ENCODE measurements at regions not wholly inside any gene's neighbourhood (a gene's known extent, or its start where the extent isn't known, plus 50 kb on each side); places are given as distances from the start of the nearest gene placed in this dataset.

- Mint-ChIP-seq H3K9me3 (no peaks in the 10 kb centered on the region), H3K27ac (no peak overlapping the region), H3K27me3 (ENCODE audit: low read depth in 2 of 2) (no peaks in the 10 kb centered on the region), H3K36me3 (no peaks in the 10 kb centered on the region), H3K4me1 (no peaks in the 10 kb centered on the region), H3K4me3 (no peak overlapping the region)
- no peak overlapping the region for H3K4me3 ChIP-seq (ENCODE audit: low read length)
- TF ChIP-seq CTCF (IDR thresholded peaks at IDR 0.05) = no peak
- H3K36me3 ChIP-seq (ENCODE audit: control insufficient read depth, insufficient read depth, low read length) = no peaks in the 10 kb centered on the region
- H3K27me3 ChIP-seq (ENCODE audit: control insufficient read depth, insufficient read depth, low read length) = no peaks in the 10 kb centered on the region
- intact Hi-C loops (cut with micrococcal nuclease) = no loop called here
- H3K27ac ChIP-seq (ENCODE audit: low read length) = no peak overlapping the region
- no peaks in the 10 kb centered on the region for H3K9me3 ChIP-seq (ENCODE audit: control insufficient read depth, insufficient read depth, low read length)
- WGBS (ENCODE audit: insufficient coverage) = 79% methylated on average over 2 of the region's 2 CpGs
- no peak for DNase-seq
- no peaks in the 10 kb centered on the region for H3K4me1 ChIP-seq (ENCODE audit: control insufficient read depth, insufficient read depth, low read length)
- no peak for ATAC-seq
These were observed 600.6 kb downstream of the ANKRD50 start for GRCh38 chr4:124111922-124112321.

DNA sequence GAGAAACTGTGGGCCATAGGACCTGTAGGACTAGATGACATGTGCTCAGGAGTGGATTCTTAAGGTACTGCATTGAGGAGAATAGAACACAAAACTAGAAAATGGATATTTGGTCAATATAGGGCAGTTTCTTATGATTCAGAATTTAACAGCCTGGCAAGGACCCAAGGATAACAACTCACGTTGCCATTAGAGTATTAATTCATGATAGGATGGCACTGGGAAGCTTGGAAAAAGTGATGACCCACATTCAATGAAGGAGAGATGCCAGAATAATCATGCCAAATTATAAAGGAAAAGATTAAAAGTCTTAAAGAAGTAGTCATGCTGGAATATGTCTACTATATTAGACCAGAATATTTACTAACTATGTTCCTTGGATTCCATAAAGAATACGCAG is 594.5 kb downstream of the ANKRD50 start:
- intact Hi-C loops (cut with micrococcal nuclease) = no loop called here

DNA sequence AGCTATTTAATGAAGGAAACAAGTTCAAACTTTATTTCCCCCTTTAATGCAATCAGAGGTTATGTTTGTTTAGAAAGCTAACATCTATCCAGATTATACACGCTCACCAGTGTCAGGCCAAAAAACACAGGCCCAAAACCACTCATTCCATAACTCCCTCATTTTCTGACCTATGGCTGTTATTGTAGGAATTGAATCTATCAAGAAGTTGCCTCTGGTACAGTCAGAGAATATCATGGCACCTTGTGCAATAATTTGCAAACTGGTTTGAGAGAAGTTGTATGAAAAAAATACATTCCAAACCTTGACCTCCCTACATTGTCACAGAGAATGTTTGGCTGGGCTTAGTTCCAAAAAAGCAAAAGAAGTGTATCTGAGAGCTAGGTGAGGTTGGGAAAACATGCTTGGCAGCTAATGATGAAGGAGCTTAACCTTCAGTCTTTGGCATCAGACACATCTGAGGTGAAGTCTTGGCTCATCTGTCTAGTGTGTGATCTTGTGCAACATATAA is 591.0 kb downstream of the ANKRD50 start:
- WGBS (ENCODE audit: insufficient coverage) = no CpG with 5 or more reads among the region's 1 CpG
- Histone ChIP-seq H3K9me3 (ENCODE audit: control insufficient read depth, insufficient read depth, low read length) (no peaks in the 10 kb centered on the region), H3K4me3 (ENCODE audit: low read length) (no peak overlapping the region), H3K27me3 (ENCODE audit: control insufficient read depth, insufficient read depth, low read length) (no peaks in the 10 kb centered on the region), H3K4me1 (ENCODE audit: control insufficient read depth, insufficient read depth, low read length) (no peaks in the 10 kb centered on the region), H3K27ac (ENCODE audit: low read length) (no peak overlapping the region), H3K36me3 (ENCODE audit: control insufficient read depth, insufficient read depth, low read length) (no peaks in the 10 kb centered on the region)
- H3K27ac Mint-ChIP-seq = no peak overlapping the region
- no peaks in the 10 kb centered on the region for H3K4me1 Mint-ChIP-seq
- peaks cover 0 to 5% of the 10 kb centered on the region in 2 donors for H3K9me3 Mint-ChIP-seq
- DNase-seq (no peak), ATAC-seq (no peak)
- no peaks in the 10 kb centered on the region for H3K27me3 Mint-ChIP-seq (ENCODE audit: low read depth in 2 of 2)
- intact Hi-C loops (cut with micrococcal nuclease) = no loop called here
- H3K36me3 Mint-ChIP-seq = no peaks in the 10 kb centered on the region
- no peak overlapping the region for H3K4me3 Mint-ChIP-seq
- TF ChIP-seq CTCF (IDR thresholded peaks at IDR 0.05) = no peak

More for the DNA sequence above, 594.5 kb downstream of the ANKRD50 start:
- DNase-seq (no peak), ATAC-seq (no peak)
- H3K36me3 Mint-ChIP-seq = no peaks in the 10 kb centered on the region
- H3K9me3 Mint-ChIP-seq = no peaks in the 10 kb centered on the region
- H3K9me3 ChIP-seq (ENCODE audit: control insufficient read depth, insufficient read depth, low read length) = no peaks in the 10 kb centered on the region
- no peaks in the 10 kb centered on the region for H3K27me3 Mint-ChIP-seq (ENCODE audit: low read depth in 2 of 2)
- no peak overlapping the region for H3K4me3 ChIP-seq (ENCODE audit: low read length)
- TF ChIP-seq CTCF (IDR thresholded peaks at IDR 0.05) = no peak
- no peak overlapping the region for H3K4me3 Mint-ChIP-seq
- no peaks in the 10 kb centered on the region for H3K4me1 Mint-ChIP-seq
- H3K27me3 ChIP-seq (ENCODE audit: control insufficient read depth, insufficient read depth, low read length) = no peaks in the 10 kb centered on the region
- 96% methylated on average over 2 of the region's 2 CpGs for WGBS (ENCODE audit: insufficient coverage)
- no peaks in the 10 kb centered on the region for H3K4me1 ChIP-seq (ENCODE audit: control insufficient read depth, insufficient read depth, low read length)
- H3K27ac Mint-ChIP-seq = no peak overlapping the region
- H3K27ac ChIP-seq (ENCODE audit: low read length) = no peak overlapping the region
- H3K36me3 ChIP-seq (ENCODE audit: control insufficient read depth, insufficient read depth, low read length) = no peaks in the 10 kb centered on the region

GRCh38 chr4:124123181-124123580 is 589.4 kb downstream of the ANKRD50 start:
- ATAC-seq (no peak), DNase-seq (no peak)
- Histone ChIP-seq H3K27ac (ENCODE audit: low read length) (no peak overlapping the region), H3K27me3 (ENCODE audit: control insufficient read depth, insufficient read depth, low read length) (no peaks in the 10 kb centered on the region), H3K36me3 (ENCODE audit: control insufficient read depth, insufficient read depth, low read length) (no peaks in the 10 kb centered on the region), H3K4me3 (ENCODE audit: low read length) (no peak overlapping the region), H3K4me1 (ENCODE audit: control insufficient read depth, insufficient read depth, low read length) (no peaks in the 10 kb centered on the region), H3K9me3 (ENCODE audit: control insufficient read depth, insufficient read depth, low read length) (no peaks in the 10 kb centered on the region)
- TF ChIP-seq CTCF (IDR thresholded peaks at IDR 0.05) = no peak
- peaks cover 0 to 5% of the 10 kb centered on the region in 2 donors for H3K9me3 Mint-ChIP-seq
- H3K4me1 Mint-ChIP-seq = no peaks in the 10 kb centered on the region
- no peaks in the 10 kb centered on the region for H3K27me3 Mint-ChIP-seq (ENCODE audit: low read depth in 2 of 2)
- intact Hi-C loops (cut with micrococcal nuclease) = no loop called here
- no peak overlapping the region for H3K27ac Mint-ChIP-seq
- WGBS (ENCODE audit: insufficient coverage) = 87% methylated on average over 4 of the region's 4 CpGs
- no peak overlapping the region for H3K4me3 Mint-ChIP-seq
- no peaks in the 10 kb centered on the region for H3K36me3 Mint-ChIP-seq
